GM18498 (cell line): ENCODE measurements at regions not wholly inside any gene's neighbourhood (a gene's known extent, or its start where the extent isn't known, plus 50 kb on each side); places are given as distances from the start of the nearest gene placed in this dataset.
"Not testable (repeated sequence)": the region's sequence is repeated elsewhere in the genome, so short reads cannot be mapped to it uniquely, and the experiment has no call there.

Source experiments
- ATAC-seq: cut with Tn5 transposase; IDR thresholded peaks from one replicate; pipeline ENCODE4 v1.9.1; 2021; ENCODE audit warnings: mild to moderate bottlenecking, moderate library complexity; ENCODE audit not compliant: unreplicated experiment

- no peak for ATAC-seq
These were observed 472.5 kb downstream of the PID1 start for GRCh38 chr2:228798458-228799207.

DNA sequence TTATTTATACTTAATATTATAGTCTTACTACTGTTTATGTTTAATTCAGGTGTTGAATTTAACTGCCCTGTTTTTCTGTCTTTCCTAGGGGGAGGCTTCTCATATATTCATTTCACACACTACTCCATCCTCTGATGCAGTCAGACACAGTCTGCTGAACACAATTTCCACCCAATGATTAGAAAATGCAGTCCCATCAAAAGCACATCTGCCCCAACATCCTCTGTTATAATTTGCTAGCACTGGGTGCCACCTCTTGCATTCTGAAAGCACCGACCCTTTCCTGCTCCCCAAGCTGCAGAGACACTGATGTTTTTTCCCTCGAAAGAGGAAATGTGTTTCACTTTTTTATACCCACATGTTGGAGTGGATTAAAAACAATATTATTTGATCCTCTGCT lies 474.7 kb downstream of the PID1 start:
- ATAC-seq, result no peak

GRCh38 chr2:228793116-228793515 lies 478.0 kb downstream of the PID1 start:
- no peak for ATAC-seq

DNA sequence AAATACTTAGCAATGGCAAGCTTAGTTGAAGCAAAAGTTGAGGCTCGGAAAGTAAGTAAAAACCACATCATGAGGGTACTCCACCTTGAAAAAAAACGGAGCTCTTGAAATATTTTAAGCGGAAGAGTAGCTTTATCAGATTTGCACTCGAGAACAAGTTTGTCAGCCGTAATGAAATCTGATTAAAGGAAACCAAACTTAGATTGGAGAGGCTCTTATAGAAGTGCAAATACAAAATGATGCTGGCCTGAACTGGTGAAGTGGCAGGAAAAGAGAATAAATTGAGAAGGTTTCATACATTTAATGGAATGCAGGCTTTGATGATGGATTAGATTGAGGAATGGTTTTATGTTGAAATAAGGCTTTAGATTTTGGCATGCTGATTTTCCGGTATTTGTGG lies 484.2 kb downstream of the PID1 start:
- ATAC-seq, result no peak

DNA sequence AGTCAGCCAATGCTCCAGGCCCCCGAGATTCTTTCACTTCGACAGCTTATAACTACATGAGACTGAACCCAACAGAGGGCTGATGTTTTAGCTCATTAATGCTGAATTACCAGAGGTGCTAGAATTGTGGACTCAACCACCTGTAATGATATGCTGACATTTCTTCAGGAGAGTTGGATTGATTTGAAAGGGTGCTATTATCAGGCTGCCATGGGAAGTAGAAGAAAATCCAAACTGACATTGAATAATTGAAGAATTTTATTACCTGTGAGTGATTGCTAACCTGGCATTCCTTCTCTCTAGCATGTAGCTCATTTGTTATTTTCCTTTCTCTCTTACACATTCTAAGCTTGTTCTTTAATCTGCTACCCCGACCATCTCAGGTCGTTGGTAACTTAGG lies 488.8 kb downstream of the PID1 start:
- ATAC-seq, result no peak

DNA sequence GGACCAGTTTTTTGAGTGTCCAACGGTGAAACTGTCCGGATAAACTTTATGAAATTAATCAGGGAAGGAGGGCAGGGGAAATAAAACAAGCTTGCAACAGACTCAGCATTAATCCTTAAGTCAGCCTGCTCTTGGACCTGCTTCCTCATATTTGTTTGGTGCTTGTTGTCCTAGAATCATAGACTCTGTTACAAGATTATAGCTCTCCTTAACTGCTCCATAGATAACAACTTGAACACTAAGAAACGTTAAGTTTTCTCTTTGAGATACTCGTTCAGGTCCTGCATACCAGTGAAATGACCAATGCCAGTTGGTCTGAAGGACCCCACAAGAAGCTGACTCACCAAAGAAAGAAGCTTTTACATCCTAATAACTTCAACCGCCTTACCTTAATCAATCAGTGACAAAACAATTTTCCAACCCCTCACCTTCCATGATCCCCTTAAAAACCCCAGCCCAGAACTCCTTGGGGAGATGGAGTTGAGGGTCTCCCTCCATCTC lies 493.2 kb downstream of the PID1 start:
- no peak for ATAC-seq

GRCh38 chr2:228774548-228774947 lies 496.5 kb downstream of the PID1 start:
- ATAC-seq, result no peak

GRCh38 chr2:228771774-228772173 lies 499.3 kb downstream of the PID1 start:
- no peak for ATAC-seq

- ATAC-seq, result no peak
These were observed 499.8 kb downstream of the PID1 start for GRCh38 chr2:228771315-228771714.

DNA sequence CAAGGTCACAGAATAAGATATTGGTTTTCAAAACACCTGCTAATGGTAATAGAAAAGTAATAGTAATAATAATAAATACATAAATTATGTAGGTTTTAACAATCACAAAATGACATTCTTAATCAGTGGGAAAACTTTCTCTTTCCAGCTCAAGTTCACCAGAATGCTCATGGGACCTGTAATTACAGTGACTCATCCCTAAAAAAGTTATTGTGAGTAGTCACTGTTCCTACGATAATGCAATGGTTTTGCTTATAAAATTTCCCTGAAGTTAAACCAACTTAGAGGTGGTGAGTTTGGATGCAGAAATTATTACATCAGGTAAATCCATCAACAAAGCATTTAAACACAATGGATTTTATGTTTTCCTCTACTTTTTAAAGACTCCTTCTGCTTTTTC lies 502.3 kb downstream of the PID1 start:
- ATAC-seq, result no peak

DNA sequence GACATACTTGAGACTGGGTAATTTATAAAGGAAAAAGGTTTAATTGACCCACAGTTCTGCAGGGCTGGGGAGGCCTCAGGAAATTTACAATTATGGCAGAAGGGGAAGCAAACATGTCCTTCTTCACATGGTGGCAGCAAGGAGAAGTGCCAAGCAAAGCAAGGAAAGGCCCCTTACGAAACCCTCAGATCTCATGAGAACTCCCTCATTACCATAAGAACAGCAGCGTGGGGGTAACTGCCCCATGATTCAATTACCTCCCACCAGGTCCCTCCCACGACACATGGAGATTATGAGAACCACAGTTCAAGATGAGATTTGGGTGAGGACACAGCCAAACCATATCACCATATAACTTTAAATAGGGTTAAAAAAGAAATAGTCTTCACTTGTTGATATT lies 502.9 kb downstream of the PID1 start:
- not testable (repeated sequence) for ATAC-seq

DNA sequence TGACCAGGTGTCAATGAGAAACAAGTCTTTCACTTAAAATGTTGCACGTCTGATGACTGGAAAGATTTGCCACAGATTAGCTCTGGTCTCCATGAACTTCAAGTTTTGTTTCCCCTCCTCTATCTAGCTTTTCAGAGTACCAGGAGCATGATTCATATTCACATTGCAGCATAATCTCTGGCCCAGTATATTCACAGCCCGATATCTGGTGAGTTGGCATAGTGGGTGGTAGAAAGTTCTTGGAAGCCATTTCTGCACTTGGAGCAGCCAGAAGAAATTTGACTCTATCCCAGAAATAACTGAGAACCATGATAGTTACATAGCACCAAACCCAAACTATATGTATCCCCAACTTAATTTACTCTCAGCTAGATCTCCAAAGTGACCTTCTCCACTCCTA lies 503.9 kb downstream of the PID1 start:
- no peak for ATAC-seq

GRCh38 chr2:228763379-228763981 lies 507.6 kb downstream of the PID1 start:
- ATAC-seq, result no peak

DNA sequence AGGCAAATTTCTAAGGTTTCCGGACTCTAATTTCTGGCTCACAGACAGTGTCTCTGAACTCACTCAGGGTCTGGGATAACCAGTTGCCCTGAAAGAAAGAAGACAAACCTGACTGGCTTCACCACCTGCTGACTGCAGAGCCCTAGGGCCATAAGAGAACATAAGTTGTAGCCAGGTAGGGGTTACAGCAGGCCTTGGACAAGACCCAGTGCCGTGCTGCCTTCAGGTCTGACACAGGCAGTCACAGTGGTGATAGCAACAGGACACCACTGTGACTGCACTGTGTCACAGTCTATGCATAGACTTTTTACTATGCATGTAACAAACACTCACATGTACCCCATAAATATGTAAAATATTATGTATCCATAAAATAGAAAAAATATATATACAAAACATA lies 508.5 kb downstream of the PID1 start:
- no peak for ATAC-seq

- not testable (repeated sequence) for ATAC-seq
These were observed 515.4 kb downstream of the PID1 start for GRCh38 chr2:228755661-228756060.

GRCh38 chr2:228747483-228747882 lies 523.6 kb downstream of the PID1 start:
- ATAC-seq, result no peak

- no peak for ATAC-seq
These were observed 532.3 kb downstream of the PID1 start for GRCh38 chr2:228738671-228739380.

GRCh38 chr2:228735697-228736096 lies 535.4 kb downstream of the PID1 start:
- no peak for ATAC-seq

DNA sequence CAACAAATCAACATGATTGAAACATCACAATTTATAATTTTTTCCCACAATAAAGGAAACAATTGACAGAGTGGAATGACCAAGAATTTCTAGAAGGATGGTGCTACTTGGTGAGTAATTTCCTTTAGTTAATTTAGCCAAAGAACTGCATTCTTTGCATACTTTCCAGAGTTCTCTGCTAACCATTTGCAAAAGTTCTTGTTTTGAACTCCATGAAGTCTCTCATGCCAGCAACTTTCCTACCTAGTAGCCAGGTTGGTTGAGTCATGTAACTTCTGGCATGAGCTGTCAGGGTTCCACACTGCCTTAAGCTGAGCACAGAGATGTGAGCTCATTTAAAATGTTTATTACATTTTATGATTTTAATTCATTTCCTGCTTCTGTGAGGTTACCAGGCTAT lies 539.6 kb downstream of the PID1 start:
- no peak for ATAC-seq

DNA sequence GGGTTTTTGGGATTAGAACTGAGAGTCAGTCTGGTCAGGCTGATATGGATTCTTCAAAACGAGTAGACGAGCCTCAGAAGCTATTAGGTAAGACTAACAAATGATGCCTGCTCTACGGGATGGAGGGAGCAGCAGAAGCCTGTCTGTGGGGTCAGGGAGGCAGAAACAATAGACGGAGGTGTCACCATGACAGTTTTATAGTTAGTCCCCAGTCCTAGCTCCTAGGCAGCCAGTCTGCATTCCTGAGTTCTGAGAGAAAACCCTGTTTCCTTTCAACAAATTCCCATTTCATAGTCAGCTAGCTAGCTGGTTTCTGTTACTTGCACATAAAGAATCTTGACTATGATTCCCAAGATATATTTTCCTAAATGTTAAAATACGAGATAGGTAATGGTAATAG lies 542.1 kb downstream of the PID1 start:
- ATAC-seq, result no peak

DNA sequence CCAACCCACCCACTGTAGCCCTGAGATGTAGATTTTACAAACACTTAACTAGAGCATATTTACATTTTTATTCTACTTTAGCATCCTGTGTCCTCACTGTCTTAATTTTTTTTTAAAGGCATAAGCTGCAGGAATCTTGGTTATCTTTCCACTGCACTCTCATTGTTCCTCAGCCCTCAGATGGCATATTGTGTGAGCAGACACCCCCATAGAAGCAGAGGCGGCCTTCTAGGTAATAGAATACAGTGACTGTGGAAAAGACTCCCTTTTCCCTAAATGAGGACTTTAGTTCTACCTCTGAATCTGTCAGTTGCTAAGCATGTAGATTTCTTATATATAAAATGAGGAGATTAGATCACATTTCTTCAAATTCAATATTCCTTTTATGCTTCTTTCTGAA lies 543.5 kb upstream of the SPHKAP start:
- no peak for ATAC-seq

GRCh38 chr2:228723599-228723998 lies 542.1 kb upstream of the SPHKAP start:
- ATAC-seq, result no peak
